Stomach (tissue), 4 donors: ENCODE measurements at regions not wholly inside any gene's neighbourhood (a gene's known extent, or its start where the extent isn't known, plus 50 kb on each side); places are given as distances from the start of the nearest gene placed in this dataset.

ENCODE experiments used
- EP300 ChIP-seq: sonication (generic); formaldehyde crosslinking; IDR thresholded peaks from one replicate; pipeline ENCODE4 v1.6.1; 2017; ENCODE audit warnings: antibody characterized with exemption
- POLR2A ChIP-seq, 4 donors: fragments of 450-650 bp; IDR thresholded peaks; one replicate each; pipeline ENCODE4 v1.6.1; 2016; ENCODE audit warnings: antibody characterized with exemption in 4 of 4, control low read depth in 2 of 4, mild to moderate bottlenecking in 1 of 4, moderate library complexity in 1 of 4
- TF ChIP-seq, protein P1 (sequence below), 7 experiments: fragments of 450-650 bp in 4 of 7; fragments of 200-600 bp in 3 of 7; sonication (generic) in 3 of 7; IDR thresholded peaks; one replicate each; pipeline ENCODE4 v1.5.1; 2016 to 2019; ENCODE audit warnings: antibody characterized with exemption in 7 of 7, control low read depth in 2 of 7, mild to moderate bottlenecking in 1 of 7

DNA sequence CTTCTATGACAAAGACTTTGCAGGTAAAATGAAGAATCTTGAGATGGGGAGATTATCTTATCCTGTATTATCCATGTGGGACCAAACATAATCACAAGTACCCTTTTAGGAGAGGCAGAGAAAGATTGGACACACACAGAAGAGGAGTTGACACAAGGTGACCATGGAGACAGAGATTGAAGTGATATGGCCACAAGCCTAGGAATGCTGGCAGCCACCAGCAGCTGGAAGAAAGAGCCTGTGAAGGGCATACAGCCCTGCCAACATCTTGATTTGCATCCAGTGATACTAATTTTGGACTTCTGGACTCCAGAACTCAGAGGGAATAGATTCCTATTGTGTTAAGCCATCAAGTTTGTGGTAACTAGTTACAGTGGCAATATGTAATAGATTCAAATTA, 78.1 kb downstream of the RPS29 start:
- TF ChIP-seq, protein P1, sequence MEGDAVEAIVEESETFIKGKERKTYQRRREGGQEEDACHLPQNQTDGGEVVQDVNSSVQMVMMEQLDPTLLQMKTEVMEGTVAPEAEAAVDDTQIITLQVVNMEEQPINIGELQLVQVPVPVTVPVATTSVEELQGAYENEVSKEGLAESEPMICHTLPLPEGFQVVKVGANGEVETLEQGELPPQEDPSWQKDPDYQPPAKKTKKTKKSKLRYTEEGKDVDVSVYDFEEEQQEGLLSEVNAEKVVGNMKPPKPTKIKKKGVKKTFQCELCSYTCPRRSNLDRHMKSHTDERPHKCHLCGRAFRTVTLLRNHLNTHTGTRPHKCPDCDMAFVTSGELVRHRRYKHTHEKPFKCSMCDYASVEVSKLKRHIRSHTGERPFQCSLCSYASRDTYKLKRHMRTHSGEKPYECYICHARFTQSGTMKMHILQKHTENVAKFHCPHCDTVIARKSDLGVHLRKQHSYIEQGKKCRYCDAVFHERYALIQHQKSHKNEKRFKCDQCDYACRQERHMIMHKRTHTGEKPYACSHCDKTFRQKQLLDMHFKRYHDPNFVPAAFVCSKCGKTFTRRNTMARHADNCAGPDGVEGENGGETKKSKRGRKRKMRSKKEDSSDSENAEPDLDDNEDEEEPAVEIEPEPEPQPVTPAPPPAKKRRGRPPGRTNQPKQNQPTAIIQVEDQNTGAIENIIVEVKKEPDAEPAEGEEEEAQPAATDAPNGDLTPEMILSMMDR (IDR thresholded peaks at IDR 0.05) = no peak
- TF ChIP-seq EP300 (no peak), POLR2A (IDR thresholded peaks at IDR 0.05) (no peak)
